Osteocyte (in vitro differentiated cells): ENCODE measurements at regions not wholly inside any gene's neighbourhood (a gene's known extent, or its start where the extent isn't known, plus 50 kb on each side); places are given as distances from the start of the nearest gene placed in this dataset.
"Not testable (repeated sequence)": the region's sequence is repeated elsewhere in the genome, so short reads cannot be mapped to it uniquely, and the experiment has no call there.

ENCODE experiments used
- DNase-seq: peaks from one replicate; pipeline ENCODE4 v3.0.0; 2021; ENCODE audit warnings: mixed read lengths; ENCODE audit not compliant: unreplicated experiment; ENCODE audit errors: extremely low spot score
- H3K27ac Mint-ChIP-seq: one replicate; pipeline ENCODE4 v1.8.0; 2021; ENCODE audit warnings: mild to moderate bottlenecking, mixed read lengths; ENCODE audit not compliant: unreplicated experiment
- H3K27me3 Mint-ChIP-seq: one replicate; pipeline ENCODE4 v1.8.0; 2021; ENCODE audit warnings: mixed read lengths; ENCODE audit not compliant: unreplicated experiment
- H3K36me3 Mint-ChIP-seq: one replicate; pipeline ENCODE4 v1.8.0; 2021; ENCODE audit warnings: mixed read lengths; ENCODE audit not compliant: unreplicated experiment
- H3K4me1 Mint-ChIP-seq: one replicate; pipeline ENCODE4 v1.8.0; 2021; ENCODE audit warnings: mixed read lengths; ENCODE audit not compliant: unreplicated experiment
- H3K4me3 Mint-ChIP-seq: one replicate; pipeline ENCODE4 v1.8.0; 2021; ENCODE audit warnings: mild to moderate bottlenecking, moderate library complexity, mixed read lengths; ENCODE audit not compliant: unreplicated experiment
- H3K9me3 Mint-ChIP-seq: one replicate; pipeline ENCODE4 v1.8.0; 2021; ENCODE audit warnings: mixed read lengths; ENCODE audit not compliant: unreplicated experiment
- TF ChIP-seq, protein P1 (sequence below): fragments of 200-600 bp; sonication (generic); IDR thresholded peaks from 2 replicates; pipeline ENCODE4 v1.5.0; 2021; ENCODE audit warnings: antibody characterized with exemption, mild to moderate bottlenecking, moderate library complexity

- Mint-ChIP-seq H3K27ac (no peak overlapping the region), H3K9me3 (no peaks in the 10 kb centered on the region), H3K27me3 (peaks cover 7% of the 10 kb centered on the region), H3K4me1 (peaks cover 2% of the 10 kb centered on the region), H3K36me3 (no peaks in the 10 kb centered on the region), H3K4me3 (no peak overlapping the region)
- DNase-seq, result no peak
- TF ChIP-seq, protein P1, sequence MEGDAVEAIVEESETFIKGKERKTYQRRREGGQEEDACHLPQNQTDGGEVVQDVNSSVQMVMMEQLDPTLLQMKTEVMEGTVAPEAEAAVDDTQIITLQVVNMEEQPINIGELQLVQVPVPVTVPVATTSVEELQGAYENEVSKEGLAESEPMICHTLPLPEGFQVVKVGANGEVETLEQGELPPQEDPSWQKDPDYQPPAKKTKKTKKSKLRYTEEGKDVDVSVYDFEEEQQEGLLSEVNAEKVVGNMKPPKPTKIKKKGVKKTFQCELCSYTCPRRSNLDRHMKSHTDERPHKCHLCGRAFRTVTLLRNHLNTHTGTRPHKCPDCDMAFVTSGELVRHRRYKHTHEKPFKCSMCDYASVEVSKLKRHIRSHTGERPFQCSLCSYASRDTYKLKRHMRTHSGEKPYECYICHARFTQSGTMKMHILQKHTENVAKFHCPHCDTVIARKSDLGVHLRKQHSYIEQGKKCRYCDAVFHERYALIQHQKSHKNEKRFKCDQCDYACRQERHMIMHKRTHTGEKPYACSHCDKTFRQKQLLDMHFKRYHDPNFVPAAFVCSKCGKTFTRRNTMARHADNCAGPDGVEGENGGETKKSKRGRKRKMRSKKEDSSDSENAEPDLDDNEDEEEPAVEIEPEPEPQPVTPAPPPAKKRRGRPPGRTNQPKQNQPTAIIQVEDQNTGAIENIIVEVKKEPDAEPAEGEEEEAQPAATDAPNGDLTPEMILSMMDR, result no peak
These were observed 287.1 kb upstream of the G2E3 start for GRCh38 chr14:30271811-30272323.

GRCh38 chr14:30272848-30273832 is 285.8 kb upstream of the G2E3 start:
- Mint-ChIP-seq H3K4me3 (no peak overlapping the region), H3K9me3 (no peaks in the 10 kb centered on the region), H3K36me3 (no peaks in the 10 kb centered on the region), H3K27ac (no peak overlapping the region), H3K4me1 (peaks cover 2% of the 10 kb centered on the region), H3K27me3 (peaks cover 7% of the 10 kb centered on the region)
- TF ChIP-seq, protein P1, result no peak
- DNase-seq, result no peak

GRCh38 chr14:30275604-30276003 is 283.4 kb upstream of the G2E3 start:
- peaks cover under 1% of the 10 kb centered on the region for H3K4me1 Mint-ChIP-seq
- TF ChIP-seq, protein P1, result no peak
- peaks cover 7% of the 10 kb centered on the region for H3K27me3 Mint-ChIP-seq
- H3K9me3 Mint-ChIP-seq, result no peaks in the 10 kb centered on the region
- no peaks in the 10 kb centered on the region for H3K36me3 Mint-ChIP-seq
- no peak overlapping the region for H3K4me3 Mint-ChIP-seq
- no peak for DNase-seq
- H3K27ac Mint-ChIP-seq, result no peak overlapping the region

- Mint-ChIP-seq H3K9me3 (no peaks in the 10 kb centered on the region), H3K27me3 (peaks cover 7% of the 10 kb centered on the region), H3K27ac (no peak overlapping the region), H3K36me3 (no peaks in the 10 kb centered on the region), H3K4me3 (no peak overlapping the region), H3K4me1 (no peaks in the 10 kb centered on the region)
- TF ChIP-seq, protein P1, result no peak
- no peak for DNase-seq
These were observed 281.7 kb upstream of the G2E3 start for GRCh38 chr14:30277268-30277667.

GRCh38 chr14:30278856-30279255 is 280.1 kb upstream of the G2E3 start:
- not testable (repeated sequence) for H3K4me1 Mint-ChIP-seq, DNase-seq, H3K9me3 Mint-ChIP-seq, H3K36me3 Mint-ChIP-seq, H3K27ac Mint-ChIP-seq, H3K4me3 Mint-ChIP-seq, H3K27me3 Mint-ChIP-seq
